ENCODE measurements at regions not wholly inside any gene's neighbourhood (a gene's known extent, or its start where the extent isn't known, plus 50 kb on each side); places are given as distances from the start of the nearest gene placed in this dataset.

DNA sequence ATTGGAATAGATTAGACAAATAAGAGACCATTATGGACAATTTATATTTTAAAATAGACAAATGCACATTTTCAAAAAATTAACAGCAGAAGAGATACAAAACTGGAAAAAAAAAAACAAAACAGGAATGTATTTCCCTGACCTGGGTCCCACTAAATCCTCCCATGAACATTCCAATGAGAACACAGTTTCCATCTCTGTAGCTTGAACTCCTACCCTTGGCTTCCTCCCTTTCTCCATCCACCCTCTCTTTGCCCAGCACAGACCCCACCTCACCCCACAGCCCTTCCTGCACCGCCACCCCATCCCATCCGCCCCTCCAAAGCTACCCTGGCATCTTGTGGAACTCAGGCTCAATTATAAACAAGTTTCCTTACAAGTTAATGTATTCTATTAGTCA is 71.2 kb upstream of the MPP7 start:
- no CpG with 5 or more reads among the region's 2 CpGs for WGBS (ENCODE audit: insufficient coverage)
- Mint-ChIP-seq H3K9me3 (peaks cover 0 to 6% (median 0%) of the 10 kb centered on the region in 7 donors), H3K36me3 (no peaks in the 10 kb centered on the region), H3K4me1 (peaks cover 49% of the 10 kb centered on the region), H3K27ac (no peak overlapping the region), H3K4me3 (no peak overlapping the region), H3K27me3 (ENCODE audit: low read depth in 3 of 3) (peaks cover 0 to 2% (median 0%) of the 10 kb centered on the region in 3 donors)
- Histone ChIP-seq H3K4me3 (replicated peaks in 1 of 3; ENCODE audit: low read depth in 2 of 3, low read length in 3 of 3) (no peak overlapping the region), H3K9me3 (replicated peaks in 1 of 2; ENCODE audit: control insufficient read depth in 1 of 2, insufficient read depth in 1 of 2, low read length in 2 of 2) (no peaks in the 10 kb centered on the region), H4K20me1 (ENCODE audit: insufficient read depth, low read length) (no peaks in the 10 kb centered on the region), H3K4me1 (ENCODE audit: control insufficient read depth in 1 of 2, insufficient read depth in 2 of 2, low read length in 2 of 2) (peaks cover 48 to 52% of the 10 kb centered on the region in 2 donors), H3K27ac (ENCODE audit: low read depth in 1 of 2, low read length in 2 of 2) (no peak overlapping the region), H2AFZ (ENCODE audit: insufficient read depth, low read depth, low read length, poor library complexity, severe bottlenecking) (no peak overlapping the region), H3K27me3 (ENCODE audit: control insufficient read depth in 2 of 2, insufficient read depth in 2 of 2, low read length in 2 of 2) (no peaks in the 10 kb centered on the region), H3K9ac (ENCODE audit: insufficient read depth, low read length, poor library complexity, severe bottlenecking) (no peak overlapping the region), H3K36me3 (replicated peaks in 1 of 2; ENCODE audit: control insufficient read depth in 1 of 2, insufficient read depth in 2 of 2, low read length in 2 of 2) (no peaks in the 10 kb centered on the region), H3K4me2 (replicated peaks; ENCODE audit: extremely low read depth, low read length, poor library complexity, severe bottlenecking) (no peak overlapping the region), H3K79me2 (ENCODE audit: insufficient read depth, low read length) (no peaks in the 10 kb centered on the region)
- no peak for DNase-seq
- TF ChIP-seq, protein P1, sequence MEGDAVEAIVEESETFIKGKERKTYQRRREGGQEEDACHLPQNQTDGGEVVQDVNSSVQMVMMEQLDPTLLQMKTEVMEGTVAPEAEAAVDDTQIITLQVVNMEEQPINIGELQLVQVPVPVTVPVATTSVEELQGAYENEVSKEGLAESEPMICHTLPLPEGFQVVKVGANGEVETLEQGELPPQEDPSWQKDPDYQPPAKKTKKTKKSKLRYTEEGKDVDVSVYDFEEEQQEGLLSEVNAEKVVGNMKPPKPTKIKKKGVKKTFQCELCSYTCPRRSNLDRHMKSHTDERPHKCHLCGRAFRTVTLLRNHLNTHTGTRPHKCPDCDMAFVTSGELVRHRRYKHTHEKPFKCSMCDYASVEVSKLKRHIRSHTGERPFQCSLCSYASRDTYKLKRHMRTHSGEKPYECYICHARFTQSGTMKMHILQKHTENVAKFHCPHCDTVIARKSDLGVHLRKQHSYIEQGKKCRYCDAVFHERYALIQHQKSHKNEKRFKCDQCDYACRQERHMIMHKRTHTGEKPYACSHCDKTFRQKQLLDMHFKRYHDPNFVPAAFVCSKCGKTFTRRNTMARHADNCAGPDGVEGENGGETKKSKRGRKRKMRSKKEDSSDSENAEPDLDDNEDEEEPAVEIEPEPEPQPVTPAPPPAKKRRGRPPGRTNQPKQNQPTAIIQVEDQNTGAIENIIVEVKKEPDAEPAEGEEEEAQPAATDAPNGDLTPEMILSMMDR (IDR thresholded peaks at IDR 0.05) = no peak
- intact Hi-C loops (cut with micrococcal nuclease) = no loop called here

DNA sequence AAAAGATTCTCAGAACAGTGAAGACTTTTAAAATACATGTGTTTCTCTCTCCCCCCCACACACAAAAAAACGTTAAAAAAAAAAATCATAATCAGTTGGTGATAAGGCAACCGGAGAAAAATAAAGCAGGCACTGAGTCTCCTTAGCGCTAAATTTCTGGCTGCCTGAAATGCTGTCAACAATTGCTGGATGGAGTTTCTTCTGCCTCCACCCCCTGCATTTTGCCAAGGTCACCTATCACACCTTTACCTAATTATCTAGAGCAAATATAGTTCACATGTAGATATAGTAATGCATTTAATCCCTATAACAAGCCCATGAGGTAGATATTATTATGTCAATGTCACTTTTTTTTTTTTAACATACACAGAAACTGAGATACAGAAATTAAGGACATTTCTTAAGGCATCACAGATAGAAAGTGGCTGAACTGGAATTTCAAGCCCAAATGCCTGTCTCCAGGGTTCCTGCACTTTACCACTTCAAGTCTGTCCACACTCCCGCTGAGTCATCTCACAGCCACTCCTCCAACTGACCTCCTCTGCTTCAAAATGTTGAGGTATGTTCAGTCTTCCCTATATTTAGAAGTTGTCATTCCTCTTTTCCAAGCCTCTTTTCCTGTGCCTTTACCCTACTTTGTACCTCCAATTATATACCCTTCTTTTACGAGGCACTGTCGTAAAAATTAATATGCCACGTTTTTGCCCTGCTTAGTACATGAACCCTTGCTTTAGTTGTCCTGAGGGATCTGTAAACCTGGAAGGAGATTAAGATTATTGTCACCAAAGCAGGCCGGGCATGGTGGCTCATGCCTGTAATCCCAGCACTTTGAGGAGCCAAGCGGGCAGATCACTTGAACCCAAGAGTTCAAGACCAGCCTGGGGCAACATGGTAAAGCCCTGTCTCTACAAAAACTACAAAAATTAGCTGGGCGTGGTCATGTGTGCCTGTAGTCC is 72.8 kb upstream of the MPP7 start:
- no peak overlapping the region for H3K4me2 ChIP-seq (replicated peaks; ENCODE audit: extremely low read depth, low read length, poor library complexity, severe bottlenecking)
- no peaks in the 10 kb centered on the region for H4K20me1 ChIP-seq (ENCODE audit: insufficient read depth, low read length)
- intact Hi-C loops (cut with micrococcal nuclease) = no loop called here
- peaks cover 52 to 53% of the 10 kb centered on the region in 2 donors for H3K4me1 ChIP-seq (ENCODE audit: control insufficient read depth in 1 of 2, insufficient read depth in 2 of 2, low read length in 2 of 2)
- Mint-ChIP-seq H3K36me3 (no peaks in the 10 kb centered on the region), H3K4me1 (peaks cover 50% of the 10 kb centered on the region), H3K27me3 (ENCODE audit: low read depth in 3 of 3) (no peaks in the 10 kb centered on the region), H3K27ac (peak overlapping the region in 5 of 7 donors; percentile 10 to 85 (median 57)), H3K9me3 (peaks cover 0 to 3% (median 0%) of the 10 kb centered on the region in 7 donors), H3K4me3 (no peak overlapping the region)
- TF ChIP-seq, protein P1 (IDR thresholded peaks at IDR 0.05) = no peak
- no peaks in the 10 kb centered on the region for H3K27me3 ChIP-seq (ENCODE audit: control insufficient read depth in 2 of 2, insufficient read depth in 2 of 2, low read length in 2 of 2)
- H3K36me3 ChIP-seq (replicated peaks in 1 of 2; ENCODE audit: control insufficient read depth in 1 of 2, insufficient read depth in 2 of 2, low read length in 2 of 2) = no peaks in the 10 kb centered on the region
- H3K9ac ChIP-seq (ENCODE audit: insufficient read depth, low read length, poor library complexity, severe bottlenecking) = no peak overlapping the region
- no peak overlapping the region for H3K4me3 ChIP-seq (replicated peaks in 1 of 3; ENCODE audit: low read depth in 2 of 3, low read length in 3 of 3)
- H2AFZ ChIP-seq (ENCODE audit: insufficient read depth, low read depth, low read length, poor library complexity, severe bottlenecking) = no peak overlapping the region
- H3K27ac ChIP-seq (ENCODE audit: low read depth in 1 of 2, low read length in 2 of 2) = peak overlapping the region in 1 of 2 donors; percentile 23
- no peaks in the 10 kb centered on the region for H3K79me2 ChIP-seq (ENCODE audit: insufficient read depth, low read length)
- WGBS (ENCODE audit: insufficient coverage) = 93% methylated on average over 3 of the region's 10 CpGs
- no peaks in the 10 kb centered on the region for H3K9me3 ChIP-seq (replicated peaks in 1 of 2; ENCODE audit: control insufficient read depth in 1 of 2, insufficient read depth in 1 of 2, low read length in 2 of 2)
- DNase-seq = peak in 2 of 3 donors; percentile 51 to 66

Data from CD14-positive monocyte (primary cell).